Sigmoid colon (tissue), 6 donors: ENCODE measurements at regions not wholly inside any gene's neighbourhood (a gene's known extent, or its start where the extent isn't known, plus 50 kb on each side); places are given as distances from the start of the nearest gene placed in this dataset.

Experiments used
- DNase-seq: peaks from one replicate; pipeline ENCODE4 v3.0.0-alpha.2; 2019
- H3K27ac ChIP-seq, 4 donors: fragments of 200-600 bp; sonication (generic); one replicate each; pipeline ENCODE4 v1.5.1; 2016 to 2019; ENCODE audit warnings: mild to moderate bottlenecking in 1 of 4
- H3K27me3 ChIP-seq, 3 donors: fragments of 200-600 bp; sonication (generic); one replicate each; pipeline ENCODE4 v1.5.1; 2019; ENCODE audit warnings: mild to moderate bottlenecking in 1 of 3
- H3K36me3 ChIP-seq, 4 donors: fragments of 200-600 bp; sonication (generic); one replicate each; pipeline ENCODE4 v1.5.1; 2016 to 2019
- H3K4me1 ChIP-seq, 4 donors: fragments of 200-600 bp; sonication (generic); one replicate each; pipeline ENCODE4 v1.5.1; 2017 to 2019
- H3K4me3 ChIP-seq, 4 donors: fragments of 200-600 bp; sonication (generic); one replicate each; pipeline ENCODE4 v1.5.1; 2017 to 2019; ENCODE audit warnings: mild to moderate bottlenecking in 2 of 4, moderate library complexity in 1 of 4
- H3K9me3 ChIP-seq, 4 donors: fragments of 200-600 bp in 3 of 4; sonication (generic) in 3 of 4; one replicate each; pipeline versions ENCODE4 v1.5.1 to v1.6.1; 2013 to 2019
- EP300 ChIP-seq, 4 donors: sonication (generic); formaldehyde crosslinking; IDR thresholded peaks; one replicate each; pipeline ENCODE4 v1.6.1; 2017; ENCODE audit warnings: antibody characterized with exemption in 4 of 4
- POLR2A ChIP-seq, 2 donors: fragments of 450-650 bp; IDR thresholded peaks; one replicate each; pipeline ENCODE4 v1.6.1; 2016; ENCODE audit warnings: antibody characterized with exemption in 2 of 2, mild to moderate bottlenecking in 2 of 2, moderate library complexity in 2 of 2
- POLR2AphosphoS5 ChIP-seq, 4 donors: sonication (generic); formaldehyde crosslinking; IDR thresholded peaks; one replicate each; pipeline ENCODE4 v1.6.1; 2017; ENCODE audit warnings: antibody characterized with exemption in 4 of 4
- WGBS, 2 donors: extraction: QIAGEN DNeasy Blood & Tissue Kit; methylation state at CpG; one replicate each; pipeline ENCODE4 v1.1.7; 2013; 5-methylcytosine and 5-hydroxymethylcytosine counted together
- intact Hi-C: fragments of 100-400 bp; cut with DNase I; formaldehyde crosslinking; loops from one replicate; pipeline ENCODE4 v1.15.1; 2023
- TF ChIP-seq, protein P1 (sequence below), 4 experiments: fragments of 450-650 bp in 3 of 4; fragments of 200-600 bp in 1 of 4; IDR thresholded peaks; one replicate each; pipeline ENCODE4 v1.5.1; 2016 to 2019; ENCODE audit warnings: antibody characterized with exemption in 4 of 4, mild to moderate bottlenecking in 3 of 4, moderate library complexity in 2 of 4
- donor health status: healthy with polysubstance abuse.
- donor health status: healthy.

DNA sequence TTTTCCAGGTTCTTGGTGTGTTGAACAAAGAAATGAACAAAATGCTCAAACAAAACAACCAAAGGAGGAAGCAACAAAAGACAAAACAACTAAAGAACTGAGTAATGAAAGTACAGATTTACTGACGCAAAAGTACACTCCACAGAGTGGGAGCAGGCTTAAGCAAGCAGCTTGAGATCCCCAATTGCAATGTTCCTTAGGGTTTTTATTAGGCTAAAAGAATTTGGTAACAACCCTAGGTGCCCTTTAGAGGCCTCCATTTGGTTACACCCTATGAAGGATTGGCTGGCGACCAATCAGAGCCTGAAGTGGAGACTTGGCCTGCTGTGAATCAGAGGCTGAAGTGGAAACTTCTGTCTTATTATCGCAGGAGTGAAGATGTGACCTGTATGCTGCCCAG is 243.4 kb upstream of the ATP10A start:
- DNase-seq, result no peak
- no peak overlapping the region for H3K27ac ChIP-seq
- no peak overlapping the region for H3K4me3 ChIP-seq
- H3K4me1 ChIP-seq, result no peaks in the 10 kb centered on the region
- no peaks in the 10 kb centered on the region for H3K27me3 ChIP-seq
- TF ChIP-seq EP300 (IDR thresholded peaks at IDR 0.05) (no peak), POLR2A (IDR thresholded peaks at IDR 0.05) (no peak)
- TF ChIP-seq, protein P1, sequence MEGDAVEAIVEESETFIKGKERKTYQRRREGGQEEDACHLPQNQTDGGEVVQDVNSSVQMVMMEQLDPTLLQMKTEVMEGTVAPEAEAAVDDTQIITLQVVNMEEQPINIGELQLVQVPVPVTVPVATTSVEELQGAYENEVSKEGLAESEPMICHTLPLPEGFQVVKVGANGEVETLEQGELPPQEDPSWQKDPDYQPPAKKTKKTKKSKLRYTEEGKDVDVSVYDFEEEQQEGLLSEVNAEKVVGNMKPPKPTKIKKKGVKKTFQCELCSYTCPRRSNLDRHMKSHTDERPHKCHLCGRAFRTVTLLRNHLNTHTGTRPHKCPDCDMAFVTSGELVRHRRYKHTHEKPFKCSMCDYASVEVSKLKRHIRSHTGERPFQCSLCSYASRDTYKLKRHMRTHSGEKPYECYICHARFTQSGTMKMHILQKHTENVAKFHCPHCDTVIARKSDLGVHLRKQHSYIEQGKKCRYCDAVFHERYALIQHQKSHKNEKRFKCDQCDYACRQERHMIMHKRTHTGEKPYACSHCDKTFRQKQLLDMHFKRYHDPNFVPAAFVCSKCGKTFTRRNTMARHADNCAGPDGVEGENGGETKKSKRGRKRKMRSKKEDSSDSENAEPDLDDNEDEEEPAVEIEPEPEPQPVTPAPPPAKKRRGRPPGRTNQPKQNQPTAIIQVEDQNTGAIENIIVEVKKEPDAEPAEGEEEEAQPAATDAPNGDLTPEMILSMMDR (IDR thresholded peaks at IDR 0.05), result no peak
- H3K36me3 ChIP-seq, result no peaks in the 10 kb centered on the region
- no peaks in the 10 kb centered on the region for H3K9me3 ChIP-seq
- intact Hi-C loops, result no loop called here
- WGBS, 2 donors, result 91 to 96% methylated on average over 3 of the region's 3 CpGs

DNA sequence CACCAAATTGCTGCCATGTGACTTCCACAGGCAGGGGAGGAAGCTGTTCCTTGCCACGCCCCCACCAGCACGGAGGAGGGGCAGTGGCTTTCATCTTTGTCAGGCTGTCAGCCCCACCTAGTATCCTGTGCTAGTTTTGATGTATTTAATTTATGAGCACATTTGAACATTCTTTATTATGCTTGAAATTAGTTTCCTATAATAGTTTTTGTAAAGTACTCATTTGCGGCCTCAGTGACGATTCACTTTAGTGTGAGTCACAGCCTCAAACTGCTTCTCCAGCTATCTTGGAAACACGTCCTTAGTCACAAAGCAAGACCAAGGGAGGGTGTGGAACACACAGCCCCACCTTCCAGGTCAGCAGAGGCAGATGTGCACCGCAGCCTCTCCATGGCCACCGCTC is 239.9 kb upstream of the ATP10A start:
- Histone ChIP-seq H3K27me3 (no peaks in the 10 kb centered on the region), H3K36me3 (no peaks in the 10 kb centered on the region)

DNA sequence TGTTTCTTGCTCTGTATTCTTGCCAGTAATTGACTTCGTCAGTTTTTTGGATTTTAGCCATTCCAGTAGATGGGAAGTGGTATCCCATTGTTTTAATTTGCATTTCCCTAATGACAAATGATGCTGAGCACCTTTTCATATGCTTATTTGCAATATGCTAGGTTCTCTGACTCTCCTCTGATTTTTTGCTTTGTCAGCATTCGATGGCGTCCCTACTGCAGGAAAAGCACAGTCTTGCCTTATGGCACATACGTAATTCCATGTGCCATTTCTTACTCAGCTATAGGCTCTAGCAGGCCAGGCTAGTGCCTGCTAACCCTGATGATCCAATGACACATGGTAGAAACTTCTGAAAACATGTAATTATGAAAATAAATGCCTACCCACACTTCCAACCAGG is 239.2 kb upstream of the ATP10A start:
- Histone ChIP-seq H3K27ac (no peak overlapping the region), H3K4me3 (no peak overlapping the region), H3K36me3 (no peaks in the 10 kb centered on the region), H3K4me1 (no peaks in the 10 kb centered on the region), H3K27me3 (no peaks in the 10 kb centered on the region), H3K9me3 (no peaks in the 10 kb centered on the region)
- TF ChIP-seq, protein P1 (IDR thresholded peaks at IDR 0.05), result no peak
- TF ChIP-seq POLR2AphosphoS5 (IDR thresholded peaks at IDR 0.05) (no peak), POLR2A (IDR thresholded peaks at IDR 0.05) (no peak), EP300 (IDR thresholded peaks at IDR 0.05) (no peak)
- DNase-seq, result no peak
- WGBS, 2 donors, result 85 to 88% methylated on average over 4 of the region's 4 CpGs
- intact Hi-C loops, result no loop called here

More for the DNA sequence above, 239.9 kb upstream of the ATP10A start:
- Histone ChIP-seq H3K4me1 (no peaks in the 10 kb centered on the region), H3K27ac (no peak overlapping the region), H3K9me3 (no peaks in the 10 kb centered on the region), H3K4me3 (no peak overlapping the region)
- DNase-seq, result no peak
- intact Hi-C loops, result no loop called here
- 76 to 80% methylated on average over 7 of the region's 7 CpGs for WGBS, 2 donors
- TF ChIP-seq POLR2A (IDR thresholded peaks at IDR 0.05), result no peak
- TF ChIP-seq EP300 (IDR thresholded peaks at IDR 0.05), result no peak
- TF ChIP-seq, protein P1 (IDR thresholded peaks at IDR 0.05), result no peak
- TF ChIP-seq POLR2AphosphoS5 (IDR thresholded peaks at IDR 0.05), result no peak

DNA sequence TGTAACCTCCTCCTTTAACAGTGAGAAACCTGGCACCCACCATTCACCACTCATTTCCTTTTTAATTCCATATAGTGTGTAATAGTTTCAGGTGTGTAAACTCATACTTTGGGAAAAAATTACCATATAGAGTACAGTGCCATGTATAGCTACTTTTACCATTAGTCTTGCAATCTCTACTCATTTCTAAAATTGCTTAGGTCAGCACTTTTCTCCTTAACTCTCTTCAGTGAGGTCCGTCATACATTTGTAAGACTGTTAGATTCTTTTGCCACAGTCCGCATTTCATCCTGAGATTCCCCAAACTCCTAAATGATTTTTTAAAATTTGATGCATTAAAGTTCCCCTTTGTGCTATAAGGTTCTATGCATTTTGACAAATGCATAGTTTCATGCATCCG is 238.3 kb upstream of the ATP10A start:
- 93 to 96% methylated on average over 3 of the region's 3 CpGs for WGBS, 2 donors
- intact Hi-C loops, result no loop called here
- DNase-seq, result no peak
- Histone ChIP-seq H3K9me3 (no peaks in the 10 kb centered on the region), H3K4me1 (no peaks in the 10 kb centered on the region), H3K27ac (no peak overlapping the region), H3K27me3 (no peaks in the 10 kb centered on the region), H3K4me3 (no peak overlapping the region), H3K36me3 (no peaks in the 10 kb centered on the region)
- TF ChIP-seq EP300 (IDR thresholded peaks at IDR 0.05), result no peak

DNA sequence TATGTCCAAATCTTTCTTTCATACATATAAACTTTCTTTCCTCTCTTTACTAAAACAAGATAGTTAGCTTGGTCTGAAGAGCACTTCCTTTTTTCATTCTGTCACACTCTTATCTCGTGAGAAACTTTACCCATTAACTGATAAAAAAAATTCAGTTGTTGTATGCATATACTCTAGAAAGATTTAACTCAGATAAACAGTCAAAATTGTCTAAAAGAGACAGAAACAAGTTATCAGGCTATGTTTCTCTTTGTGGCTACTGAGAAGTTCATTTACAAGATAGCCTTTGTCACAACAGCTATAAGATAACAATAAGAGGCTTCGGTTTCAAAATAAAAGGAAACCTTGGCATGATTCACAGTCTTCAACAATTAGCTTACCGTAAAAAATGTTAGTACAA is 235.7 kb upstream of the ATP10A start:
- intact Hi-C loops, result no loop called here
- no peaks in the 10 kb centered on the region for H3K27me3 ChIP-seq
- no peaks in the 10 kb centered on the region for H3K36me3 ChIP-seq
- TF ChIP-seq, protein P1 (IDR thresholded peaks at IDR 0.05), result no peak
- TF ChIP-seq POLR2AphosphoS5 (IDR thresholded peaks at IDR 0.05) (no peak), POLR2A (IDR thresholded peaks at IDR 0.05) (no peak), EP300 (IDR thresholded peaks at IDR 0.05) (no peak)
- no peak for DNase-seq
- H3K4me1 ChIP-seq, result no peaks in the 10 kb centered on the region
- H3K4me3 ChIP-seq, result no peak overlapping the region
- WGBS, 2 donors, result 25 to 34% methylated on average over 3 of the region's 3 CpGs
- no peak overlapping the region for H3K27ac ChIP-seq
- H3K9me3 ChIP-seq, result no peaks in the 10 kb centered on the region
